Vagina (tissue), 2 donors: ENCODE measurements at regions not wholly inside any gene's neighbourhood (a gene's known extent, or its start where the extent isn't known, plus 50 kb on each side); places are given as distances from the start of the nearest gene placed in this dataset.

Source experiments
- DNase-seq, 2 donors: peaks; one replicate each; pipeline ENCODE4 v3.0.0-alpha.2; 2017; ENCODE audit errors: extremely low spot score in 2 of 2
- H3K27ac ChIP-seq: fragments of 200-600 bp; sonication (generic); one replicate; pipeline ENCODE4 v1.5.1; 2019
- H3K27me3 ChIP-seq: fragments of 200-600 bp; sonication (generic); one replicate; pipeline ENCODE4 v1.5.1; 2019
- H3K36me3 ChIP-seq, 2 donors: fragments of 200-600 bp; sonication (generic); one replicate each; pipeline ENCODE4 v1.5.1; 2017 to 2019
- H3K4me1 ChIP-seq: fragments of 200-600 bp; sonication (generic); one replicate; pipeline ENCODE4 v1.5.1; 2019
- H3K4me3 ChIP-seq, 2 donors: fragments of 200-600 bp; sonication (generic); 1 replicate in 1 of 2; 2 replicates in 1 of 2; pipeline ENCODE4 v1.5.1; 2016 to 2019
- H3K9me3 ChIP-seq: fragments of 200-600 bp; sonication (generic); one replicate; pipeline ENCODE4 v1.5.1; 2019
- CTCF ChIP-seq, 3 experiments: fragments of 450-650 bp in 2 of 3; fragments of 200-600 bp in 1 of 3; sonication (generic) in 1 of 3; IDR thresholded peaks; one replicate each; pipeline ENCODE4 v1.5.1; 2017 to 2019; ENCODE audit warnings: antibody characterized with exemption in 3 of 3, mild to moderate bottlenecking in 2 of 3, moderate library complexity in 2 of 3
- POLR2A ChIP-seq, 2 donors: fragments of 450-650 bp; IDR thresholded peaks; one replicate each; pipeline ENCODE4 v1.6.1; 2017; ENCODE audit warnings: antibody characterized with exemption in 2 of 2, mild to moderate bottlenecking in 2 of 2, moderate library complexity in 2 of 2
- POLR2AphosphoS5 ChIP-seq, 2 donors: sonication (generic); formaldehyde crosslinking; IDR thresholded peaks; one replicate each; pipeline ENCODE4 v1.9.0; 2017; ENCODE audit warnings: antibody characterized with exemption in 2 of 2, mild to moderate bottlenecking in 2 of 2, low read depth in 1 of 2; ENCODE audit not compliant: insufficient read depth in 1 of 2
- intact Hi-C: fragments of 100-400 bp; cut with DNase I; formaldehyde crosslinking; loops from one replicate; pipeline ENCODE4 v1.15.1; 2023

- Histone ChIP-seq H3K4me3 (no peak overlapping the region), H3K36me3 (no peaks in the 10 kb centered on the region), H3K27ac (no peak overlapping the region), H3K27me3 (no peaks in the 10 kb centered on the region), H3K4me1 (no peaks in the 10 kb centered on the region), H3K9me3 (no peaks in the 10 kb centered on the region)
- TF ChIP-seq POLR2A (IDR thresholded peaks at IDR 0.05) = no peak
- TF ChIP-seq CTCF (IDR thresholded peaks at IDR 0.05) = no peak
- TF ChIP-seq POLR2AphosphoS5 (IDR thresholded peaks at IDR 0.05; ENCODE audit: insufficient read depth in 1 of 2, low read depth in 1 of 2) = no peak
- DNase-seq = no peak
- intact Hi-C loops = no loop called here
Measured at GRCh38 chr4:32117693-32118092, 1397.5 kb downstream of the PCDH7 start.

- DNase-seq = no peak
- no peaks in the 10 kb centered on the region for H3K4me1 ChIP-seq
- no peaks in the 10 kb centered on the region for H3K27me3 ChIP-seq
- no peak overlapping the region for H3K4me3 ChIP-seq
- no peak overlapping the region for H3K27ac ChIP-seq
- no peaks in the 10 kb centered on the region for H3K36me3 ChIP-seq
- no peaks in the 10 kb centered on the region for H3K9me3 ChIP-seq
- TF ChIP-seq POLR2AphosphoS5 (IDR thresholded peaks at IDR 0.05; ENCODE audit: insufficient read depth in 1 of 2, low read depth in 1 of 2) (no peak), POLR2A (IDR thresholded peaks at IDR 0.05) (no peak), CTCF (IDR thresholded peaks at IDR 0.05) (no peak)
- intact Hi-C loops = loop anchor here (5.0 kb wide), 1 partner anchor 1573 kb away; no protein-coding TSS in a partner anchor
Measured at GRCh38 chr4:32119907-32120306, 1399.7 kb downstream of the PCDH7 start.

GRCh38 chr4:32128549-32128948, 1408.4 kb downstream of the PCDH7 start:
- no peaks in the 10 kb centered on the region for H3K27me3 ChIP-seq
- H3K27ac ChIP-seq = no peak overlapping the region
- intact Hi-C loops = no loop called here
- H3K9me3 ChIP-seq = no peaks in the 10 kb centered on the region
- no peak overlapping the region for H3K4me3 ChIP-seq
- TF ChIP-seq CTCF (IDR thresholded peaks at IDR 0.05) (no peak), POLR2AphosphoS5 (IDR thresholded peaks at IDR 0.05; ENCODE audit: insufficient read depth in 1 of 2, low read depth in 1 of 2) (no peak), POLR2A (IDR thresholded peaks at IDR 0.05) (no peak)
- no peaks in the 10 kb centered on the region for H3K36me3 ChIP-seq
- no peaks in the 10 kb centered on the region for H3K4me1 ChIP-seq
- no peak for DNase-seq

- H3K27ac ChIP-seq = no peak overlapping the region
- no peaks in the 10 kb centered on the region for H3K36me3 ChIP-seq
- intact Hi-C loops = no loop called here
- TF ChIP-seq POLR2A (IDR thresholded peaks at IDR 0.05) (no peak), CTCF (IDR thresholded peaks at IDR 0.05) (no peak), POLR2AphosphoS5 (IDR thresholded peaks at IDR 0.05; ENCODE audit: insufficient read depth in 1 of 2, low read depth in 1 of 2) (no peak)
- H3K9me3 ChIP-seq = no peaks in the 10 kb centered on the region
- H3K27me3 ChIP-seq = no peaks in the 10 kb centered on the region
- no peak for DNase-seq
- no peaks in the 10 kb centered on the region for H3K4me1 ChIP-seq
- H3K4me3 ChIP-seq = no peak overlapping the region
Measured at GRCh38 chr4:32129967-32130366, 1409.8 kb downstream of the PCDH7 start.

- Histone ChIP-seq H3K27ac (no peak overlapping the region), H3K9me3 (no peaks in the 10 kb centered on the region), H3K36me3 (no peaks in the 10 kb centered on the region), H3K27me3 (no peaks in the 10 kb centered on the region), H3K4me1 (no peaks in the 10 kb centered on the region), H3K4me3 (no peak overlapping the region)
- DNase-seq = no peak
- TF ChIP-seq CTCF (IDR thresholded peaks at IDR 0.05) (no peak), POLR2A (IDR thresholded peaks at IDR 0.05) (no peak), POLR2AphosphoS5 (IDR thresholded peaks at IDR 0.05; ENCODE audit: insufficient read depth in 1 of 2, low read depth in 1 of 2) (no peak)
- intact Hi-C loops = no loop called here
Measured at GRCh38 chr4:32133141-32133540, 1413.0 kb downstream of the PCDH7 start.
